Esophagus squamous epithelium (tissue), 5 donors: ENCODE measurements at regions not wholly inside any gene's neighbourhood (a gene's known extent, or its start where the extent isn't known, plus 50 kb on each side); places are given as distances from the start of the nearest gene placed in this dataset.

Source experiments
- DNase-seq: peaks from one replicate; lab custom pipeline; 2025; lab: John Stamatoyannopoulos, UW
- H3K27ac ChIP-seq, 4 donors: fragments of 200-600 bp; sonication (generic); one replicate each; pipeline ENCODE4 v1.5.1; 2016 to 2019; ENCODE audit warnings: mild to moderate bottlenecking in 1 of 4
- H3K27me3 ChIP-seq, 4 donors: fragments of 200-600 bp; sonication (generic); 1 replicate in 3 of 4; 2 replicates in 1 of 4; pipeline versions ENCODE4 v1.5.1 to v1.6.0; 2017 to 2021; ENCODE audit warnings: antibody characterized with exemption in 1 of 4
- H3K36me3 ChIP-seq, 3 donors: fragments of 200-600 bp; sonication (generic); one replicate each; pipeline ENCODE4 v1.5.1; 2016 to 2019
- H3K4me1 ChIP-seq, 3 donors: fragments of 200-600 bp; sonication (generic); one replicate each; pipeline ENCODE4 v1.5.1; 2017 to 2019
- H3K4me3 ChIP-seq, 4 donors: fragments of 200-600 bp; sonication (generic); 1 replicate in 3 of 4; 2 replicates in 1 of 4; pipeline ENCODE4 v1.5.1; 2016 to 2019; ENCODE audit warnings: mild to moderate bottlenecking in 2 of 4, moderate library complexity in 1 of 4
- H3K9me3 ChIP-seq, 3 donors: fragments of 200-600 bp; sonication (generic); one replicate each; pipeline ENCODE4 v1.5.1; 2016 to 2019
- POLR2A ChIP-seq, 4 donors: fragments of 450-650 bp; IDR thresholded peaks; one replicate each; pipeline ENCODE4 v1.6.1; 2017; ENCODE audit warnings: antibody characterized with exemption in 4 of 4, mild to moderate bottlenecking in 4 of 4, moderate library complexity in 3 of 4
- WGBS, 2 donors: methylation state at CpG; one replicate each; pipeline ENCODE4 v1.1.5; 2018; 5-methylcytosine and 5-hydroxymethylcytosine counted together
- intact Hi-C: fragments of 100-400 bp; cut with DNase I; formaldehyde crosslinking; loops from one replicate; pipeline ENCODE4 v1.15.0; 2022
- TF ChIP-seq, protein P1 (sequence below), 6 experiments: fragments of 450-650 bp in 4 of 6; fragments of 200-600 bp in 2 of 6; sonication (generic) in 2 of 6; IDR thresholded peaks; one replicate each; pipeline ENCODE4 v1.5.1; 2016 to 2019; ENCODE audit warnings: antibody characterized with exemption in 6 of 6, mild to moderate bottlenecking in 4 of 6, moderate library complexity in 4 of 6
- donor health status: DM: yes; HTN: yes; CAD: no.

DNA sequence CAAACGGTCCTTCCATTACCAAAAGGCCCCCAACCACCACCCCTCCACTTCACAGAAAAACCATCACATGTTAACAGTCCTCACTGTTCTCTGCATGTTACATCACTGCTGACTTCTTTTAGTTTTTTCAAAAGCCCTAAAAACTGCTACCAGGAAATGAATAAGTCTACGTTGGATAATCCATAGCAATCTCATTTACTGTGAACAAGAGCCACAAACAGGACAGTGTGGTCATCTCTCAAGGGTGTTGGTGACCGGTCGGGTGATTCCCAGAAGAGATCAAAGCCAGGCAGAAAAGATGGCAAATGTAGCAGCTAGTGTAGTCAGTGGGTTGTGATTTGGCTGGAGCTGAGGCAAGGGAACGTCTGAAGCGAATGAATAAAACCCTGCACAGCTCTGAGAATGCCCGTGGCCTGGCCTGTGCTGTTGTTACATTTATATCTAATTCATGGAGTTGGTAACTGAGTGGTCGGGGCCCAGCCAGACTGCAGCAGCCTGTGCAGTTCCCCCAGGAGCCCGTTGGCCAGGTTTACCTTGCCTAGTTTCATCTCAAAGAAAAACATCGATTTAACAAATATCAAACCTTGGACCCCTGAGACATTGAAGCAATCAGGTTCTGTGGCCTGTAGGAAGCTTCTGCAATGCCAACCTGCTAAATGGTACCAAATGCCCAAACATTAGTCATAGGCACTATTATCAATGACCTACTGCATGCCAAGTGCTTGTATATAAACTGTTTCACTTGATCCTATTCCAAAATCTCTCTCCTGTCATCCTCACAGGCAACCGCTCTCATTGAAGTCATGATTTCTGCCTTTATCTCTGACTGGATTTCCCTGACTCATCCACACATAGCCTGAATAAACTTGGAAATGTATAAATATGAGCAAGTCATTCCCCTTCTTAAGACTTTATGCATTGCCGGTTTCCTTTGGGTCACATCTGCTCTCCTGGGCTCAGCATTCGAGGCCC, 153.8 kb upstream of the SERP2 start:
- Histone ChIP-seq H3K36me3 (no peaks in the 10 kb centered on the region), H3K9me3 (no peaks in the 10 kb centered on the region)

GRCh38 chr13:44220948-44221347, 152.7 kb upstream of the SERP2 start:
- intact Hi-C loops = no loop called here
- peak overlapping the region in 3 of 4 donors; percentile 84 to 88 (median 84) for H3K27ac ChIP-seq
- WGBS, 2 donors = 64 to 74% methylated on average over 3 of the region's 3 CpGs

More for the DNA sequence above, 153.8 kb upstream of the SERP2 start:
- no peak for DNase-seq
- H3K4me1 ChIP-seq = peaks cover 13 to 57% (median 31%) of the 10 kb centered on the region in 3 donors
- intact Hi-C loops = no loop called here
- WGBS, 2 donors = 53 to 54% methylated on average over 13 of the region's 13 CpGs
- H3K27me3 ChIP-seq = peaks cover 0 to 3% (median 0%) of the 10 kb centered on the region in 4 donors
- no peak overlapping the region for H3K4me3 ChIP-seq
- TF ChIP-seq, protein P1, sequence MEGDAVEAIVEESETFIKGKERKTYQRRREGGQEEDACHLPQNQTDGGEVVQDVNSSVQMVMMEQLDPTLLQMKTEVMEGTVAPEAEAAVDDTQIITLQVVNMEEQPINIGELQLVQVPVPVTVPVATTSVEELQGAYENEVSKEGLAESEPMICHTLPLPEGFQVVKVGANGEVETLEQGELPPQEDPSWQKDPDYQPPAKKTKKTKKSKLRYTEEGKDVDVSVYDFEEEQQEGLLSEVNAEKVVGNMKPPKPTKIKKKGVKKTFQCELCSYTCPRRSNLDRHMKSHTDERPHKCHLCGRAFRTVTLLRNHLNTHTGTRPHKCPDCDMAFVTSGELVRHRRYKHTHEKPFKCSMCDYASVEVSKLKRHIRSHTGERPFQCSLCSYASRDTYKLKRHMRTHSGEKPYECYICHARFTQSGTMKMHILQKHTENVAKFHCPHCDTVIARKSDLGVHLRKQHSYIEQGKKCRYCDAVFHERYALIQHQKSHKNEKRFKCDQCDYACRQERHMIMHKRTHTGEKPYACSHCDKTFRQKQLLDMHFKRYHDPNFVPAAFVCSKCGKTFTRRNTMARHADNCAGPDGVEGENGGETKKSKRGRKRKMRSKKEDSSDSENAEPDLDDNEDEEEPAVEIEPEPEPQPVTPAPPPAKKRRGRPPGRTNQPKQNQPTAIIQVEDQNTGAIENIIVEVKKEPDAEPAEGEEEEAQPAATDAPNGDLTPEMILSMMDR (IDR thresholded peaks at IDR 0.05) = no peak
- TF ChIP-seq POLR2A (IDR thresholded peaks at IDR 0.05) = no peak
- H3K27ac ChIP-seq = peak overlapping the region; percentile 58 to 88 (median 84)

DNA sequence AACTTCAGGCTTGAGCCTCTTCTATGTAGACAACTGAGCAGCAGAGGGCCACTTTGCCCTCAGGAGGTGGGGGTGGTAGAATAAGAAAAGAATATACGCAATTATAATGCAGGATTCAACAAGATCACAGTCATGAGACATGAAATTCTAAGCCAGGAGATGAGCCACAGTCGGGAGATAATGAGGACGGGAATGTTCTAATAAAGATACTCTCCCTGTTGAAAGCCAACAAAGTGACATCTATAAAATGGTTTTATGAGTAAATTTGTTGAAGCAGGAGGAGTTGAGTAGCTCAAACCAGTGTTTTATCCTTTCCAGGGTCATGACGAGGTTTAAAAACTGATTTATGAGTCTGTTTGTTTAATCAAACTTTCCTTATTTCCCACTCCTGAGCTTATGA, 152.0 kb upstream of the SERP2 start:
- H3K36me3 ChIP-seq = no peaks in the 10 kb centered on the region
- no peak for TF ChIP-seq POLR2A (IDR thresholded peaks at IDR 0.05)
- TF ChIP-seq, protein P1 (IDR thresholded peaks at IDR 0.05) = no peak
- H3K9me3 ChIP-seq = no peaks in the 10 kb centered on the region
- peak overlapping the region in 3 of 4 donors; percentile 84 to 88 (median 84) for H3K27ac ChIP-seq
- no peak overlapping the region for H3K4me3 ChIP-seq
- intact Hi-C loops = no loop called here
- peaks cover 13 to 64% (median 31%) of the 10 kb centered on the region in 3 donors for H3K4me1 ChIP-seq
- H3K27me3 ChIP-seq = no peaks in the 10 kb centered on the region
- WGBS, 2 donors = 69 to 76% methylated on average over 4 of the region's 4 CpGs
- DNase-seq = no peak

More at GRCh38 chr13:44220948-44221347, 152.7 kb upstream of the SERP2 start:
- no peak for DNase-seq
- H3K4me1 ChIP-seq = peaks cover 13 to 64% (median 31%) of the 10 kb centered on the region in 3 donors
- H3K27me3 ChIP-seq = no peaks in the 10 kb centered on the region
- H3K4me3 ChIP-seq = no peak overlapping the region
- no peaks in the 10 kb centered on the region for H3K9me3 ChIP-seq
- H3K36me3 ChIP-seq = no peaks in the 10 kb centered on the region
- TF ChIP-seq, protein P1 (IDR thresholded peaks at IDR 0.05) = no peak

GRCh38 chr13:44223770-44224444, 149.7 kb upstream of the SERP2 start:
- H3K4me3 ChIP-seq = no peak overlapping the region
- intact Hi-C loops = no loop called here
- WGBS, 2 donors = 43 to 49% methylated on average over 2 of the region's 2 CpGs

More at GRCh38 chr13:44223770-44224444, 149.7 kb upstream of the SERP2 start:
- Histone ChIP-seq H3K27ac (peak overlapping the region; percentile 49 to 92 (median 84)), H3K27me3 (no peaks in the 10 kb centered on the region), H3K4me1 (peaks cover 13 to 43% (median 18%) of the 10 kb centered on the region in 3 donors), H3K36me3 (no peaks in the 10 kb centered on the region), H3K9me3 (no peaks in the 10 kb centered on the region)
- no peak for DNase-seq
- no peak for TF ChIP-seq POLR2A (IDR thresholded peaks at IDR 0.05)
- TF ChIP-seq, protein P1 (IDR thresholded peaks at IDR 0.05) = no peak
